RWPE2 (cell line): ENCODE measurements at regions not wholly inside any gene's neighbourhood (a gene's known extent, or its start where the extent isn't known, plus 50 kb on each side); places are given as distances from the start of the nearest gene placed in this dataset.
"Not testable (repeated sequence)": the region's sequence is repeated elsewhere in the genome, so short reads cannot be mapped to it uniquely, and the experiment has no call there.

Experiments
- ATAC-seq: fragments of 200-7000 bp; cut with Tn5 transposase; 3 replicates; pipeline ENCODE4 v1.9.1; 2021; ENCODE audit warnings: low read depth
- DNase-seq: peaks from one replicate; pipeline ENCODE4 v3.0.0-alpha.2; 2020; ENCODE audit warnings: low spot score
- H3K27ac ChIP-seq: fragments of 450-650 bp; 2 replicates; pipeline ENCODE4 v1.5.1; 2017; ENCODE audit warnings: mild to moderate bottlenecking; ENCODE audit not compliant: poor library complexity, severe bottlenecking
- H3K27me3 ChIP-seq: fragments of 250-450 bp; sonication (Bioruptor Pico); 2 replicates; pipeline ENCODE4 v1.5.1; 2021; ENCODE audit warnings: mild to moderate bottlenecking, moderate library complexity; ENCODE audit not compliant: insufficient read depth, poor library complexity, severe bottlenecking
- H3K36me3 ChIP-seq: fragments of 250-450 bp; sonication (Bioruptor Pico); 2 replicates; pipeline ENCODE4 v1.5.1; 2020; ENCODE audit warnings: low read depth, mild to moderate bottlenecking, moderate library complexity
- H3K4me1 ChIP-seq: fragments of 250-450 bp; sonication (Bioruptor Pico); 2 replicates; pipeline ENCODE4 v1.5.1; 2021; ENCODE audit warnings: mild to moderate bottlenecking, moderate library complexity; ENCODE audit not compliant: insufficient read depth, poor library complexity, severe bottlenecking
- H3K4me3 ChIP-seq: fragments of 250-450 bp; sonication (Bioruptor Pico); 2 replicates; pipeline ENCODE4 v1.5.1; 2021; ENCODE audit warnings: mild to moderate bottlenecking, moderate library complexity; ENCODE audit not compliant: severe bottlenecking
- H3K9me3 ChIP-seq: fragments of 250-450 bp; sonication (Bioruptor Pico); 2 replicates; pipeline ENCODE4 v1.5.1; 2021; ENCODE audit warnings: mild to moderate bottlenecking, moderate library complexity; ENCODE audit not compliant: severe bottlenecking
- CTCF ChIP-seq: fragments of 450-650 bp; IDR thresholded peaks from one replicate; pipeline ENCODE4 v1.5.1; 2017; ENCODE audit warnings: mild to moderate bottlenecking, moderate library complexity; ENCODE audit not compliant: poor library complexity, severe bottlenecking

GRCh38 chr16:52740333-52740732 lies 193.4 kb upstream of the TOX3 start:
- ATAC-seq (no peak), DNase-seq (no peak)
- H3K27me3 ChIP-seq, result no peaks in the 10 kb centered on the region
- H3K9me3 ChIP-seq, result no peaks in the 10 kb centered on the region
- H3K27ac ChIP-seq, result no peak overlapping the region
- TF ChIP-seq CTCF, result no peak
- no peak overlapping the region for H3K4me3 ChIP-seq
- no peaks in the 10 kb centered on the region for H3K4me1 ChIP-seq
- no peaks in the 10 kb centered on the region for H3K36me3 ChIP-seq

GRCh38 chr16:52738992-52739391 lies 192.0 kb upstream of the TOX3 start:
- H3K9me3 ChIP-seq, DNase-seq, H3K4me1 ChIP-seq, H3K27me3 ChIP-seq, H3K4me3 ChIP-seq, H3K27ac ChIP-seq, H3K36me3 ChIP-seq, ATAC-seq: not testable (repeated sequence)

GRCh38 chr16:52731219-52731875 lies 184.4 kb upstream of the TOX3 start:
- no peak for ATAC-seq
- Histone ChIP-seq H3K4me3 (no peak overlapping the region), H3K27me3 (no peaks in the 10 kb centered on the region), H3K4me1 (no peaks in the 10 kb centered on the region), H3K9me3 (peaks cover 3% of the 10 kb centered on the region), H3K36me3 (no peaks in the 10 kb centered on the region), H3K27ac (no peak overlapping the region)
- DNase-seq, result peak; percentile 45
- TF ChIP-seq CTCF, result no peak

GRCh38 chr16:52729731-52730130 lies 182.8 kb upstream of the TOX3 start:
- no peak for DNase-seq
- Histone ChIP-seq H3K4me3 (no peak overlapping the region), H3K27me3 (peaks cover 3% of the 10 kb centered on the region), H3K27ac (no peak overlapping the region), H3K4me1 (no peaks in the 10 kb centered on the region), H3K36me3 (no peaks in the 10 kb centered on the region), H3K9me3 (peaks cover 3% of the 10 kb centered on the region)
- no peak for ATAC-seq
- TF ChIP-seq CTCF, result no peak

GRCh38 chr16:52727849-52728248 lies 180.9 kb upstream of the TOX3 start:
- peaks cover 3% of the 10 kb centered on the region for H3K9me3 ChIP-seq
- no peak for TF ChIP-seq CTCF
- no peak for DNase-seq
- H3K4me1 ChIP-seq, result no peaks in the 10 kb centered on the region
- H3K27me3 ChIP-seq, result peaks cover 3% of the 10 kb centered on the region
- ATAC-seq, result no peak
- no peak overlapping the region for H3K27ac ChIP-seq
- no peak overlapping the region for H3K4me3 ChIP-seq
- no peaks in the 10 kb centered on the region for H3K36me3 ChIP-seq
